H1 (cell line): ENCODE measurements at regions not wholly inside any gene's neighbourhood (a gene's known extent, or its start where the extent isn't known, plus 50 kb on each side); places are given as distances from the start of the nearest gene placed in this dataset.

Experiments
- CTCF ChIA-PET: fragments of 300-600 bp; sonication (Branson Sonifier 250); formaldehyde crosslinking; loops from one replicate; lab custom pipeline; 2021; ENCODE audit not compliant: partially characterized antibody; lab: Charles Lee
- POLR2A ChIA-PET: fragments of 300-600 bp; sonication (Branson Sonifier 250); formaldehyde crosslinking; loops from one replicate; lab custom pipeline; 2021; ENCODE audit warnings: inconsistent platforms; ENCODE audit not compliant: partially characterized antibody; lab: Charles Lee
- DNase-seq, 2 experiments: peaks; one replicate each; pipeline versions ENCODE4 v3.0.0 to v3.0.0-alpha.2; 2010 to 2022; ENCODE audit warnings: low spot score in 2 of 2, low read depth in 1 of 2, mixed read lengths in 1 of 2
- FAIRE-seq: peaks from 2 replicates; lab custom pipeline; 2011; peaks lifted over from hg19 to GRCh38; lab: Jason Lieb, UNC
- H2AFZ ChIP-seq: 2 replicates; pipeline ENCODE4 v1.8.1; 2012; ENCODE audit warnings: low read length, inconsistent platforms
- H2AK5ac ChIP-seq: 2 replicates; pipeline ENCODE4 v1.6.1; 2013; ENCODE audit warnings: low read depth, low read length
- H2BK120ac ChIP-seq: replicated peaks from 2 replicates; pipeline ENCODE3; 2013; ENCODE audit warnings: low read depth, low read length, inconsistent platforms
- H2BK12ac ChIP-seq: 2 replicates; pipeline ENCODE4 v1.6.1; 2013; ENCODE audit warnings: low read depth, low read length
- H2BK15ac ChIP-seq: 2 replicates; pipeline ENCODE4 v1.6.1; 2013; ENCODE audit warnings: low read length
- H2BK20ac ChIP-seq: 2 replicates; pipeline ENCODE4 v1.6.1; 2013; ENCODE audit warnings: low read length
- H2BK5ac ChIP-seq: 2 replicates; pipeline ENCODE4 v1.6.1; 2013; ENCODE audit warnings: low read depth, low read length
- H3K14ac ChIP-seq: 2 replicates; pipeline ENCODE4 v1.6.1; 2013; ENCODE audit warnings: inconsistent platforms; ENCODE audit not compliant: insufficient read length
- H3K18ac ChIP-seq: 2 replicates; pipeline ENCODE4 v1.6.1; 2013; ENCODE audit warnings: low read length; ENCODE audit errors: extremely low read depth
- H3K23ac ChIP-seq: 2 replicates; pipeline ENCODE4 v1.6.1; 2013; ENCODE audit warnings: inconsistent platforms; ENCODE audit not compliant: insufficient read length
- H3K23me2 ChIP-seq: 2 replicates; pipeline ENCODE4 v1.6.1; 2013; ENCODE audit warnings: low read depth, low read length
- H3K27ac ChIP-seq: 2 replicates; pipeline ENCODE4 v1.6.1; 2011; ENCODE audit warnings: low read depth, low read length, inconsistent platforms
- H3K27me3 ChIP-seq, 4 experiments: replicated peaks in 1 of 4; 1 replicate in 1 of 4; 2 replicates in 3 of 4; pipeline versions ENCODE4 v1.6.1 to v1.8.1; 2011 to 2013; ENCODE audit warnings: low read length in 3 of 4, mild to moderate bottlenecking in 3 of 4, inconsistent platforms in 2 of 4, mixed read lengths in 2 of 4, moderate library complexity in 1 of 4; ENCODE audit not compliant: control insufficient read depth in 3 of 4, insufficient read depth in 3 of 4; ENCODE audit errors: extremely low read depth in 1 of 4
- H3K36me3 ChIP-seq, 4 experiments: 2 replicates each; pipeline versions ENCODE4 v1.6.1 to v1.8.1; 2011 to 2013; ENCODE audit warnings: mild to moderate bottlenecking in 4 of 4, low read length in 3 of 4, moderate library complexity in 2 of 4, control low read depth in 1 of 4, inconsistent platforms in 1 of 4; ENCODE audit not compliant: insufficient read depth in 4 of 4, control insufficient read depth in 2 of 4
- H3K4ac ChIP-seq: replicated peaks from 2 replicates; pipeline ENCODE3; 2013; ENCODE audit warnings: low read length, low read depth, mixed read lengths, inconsistent platforms; ENCODE audit not compliant: insufficient read length
- H3K4me1 ChIP-seq, 4 experiments: replicated peaks in 1 of 4; 1 replicate in 1 of 4; 2 replicates in 3 of 4; pipeline versions ENCODE4 v1.6.1 to v1.8.1; 2011 to 2013; ENCODE audit warnings: low read length in 3 of 4, inconsistent platforms in 2 of 4, mixed read lengths in 1 of 4; ENCODE audit not compliant: insufficient read depth in 4 of 4, control insufficient read depth in 3 of 4
- H3K4me2 ChIP-seq, 2 experiments: 2 replicates each; pipeline versions ENCODE4 v1.6.1 to v1.8.1; 2011 to 2013; ENCODE audit warnings: low read depth in 2 of 2, low read length in 2 of 2, control low read depth in 1 of 2, inconsistent platforms in 1 of 2, mild to moderate bottlenecking in 1 of 2; ENCODE audit not compliant: insufficient read depth in 1 of 2
- H3K4me3 ChIP-seq, 4 experiments: fragments of 200-600, 300-600 bp in 1 of 4; sonication (generic), shearing (Covaris generic), sonication (Bioruptor Twin) in 1 of 4; 2 replicates each; pipeline versions ENCODE4 v1.5.1 to v1.8.1; 2011 to 2016; ENCODE audit warnings: low read length in 4 of 4, low read depth in 3 of 4, control low read depth in 2 of 4, inconsistent platforms in 2 of 4, mild to moderate bottlenecking in 2 of 4, mixed read lengths in 1 of 4, moderate library complexity in 1 of 4; ENCODE audit not compliant: insufficient read depth in 2 of 4; ENCODE audit errors: extremely low read depth in 1 of 4
- H3K56ac ChIP-seq: replicated peaks from 2 replicates; pipeline ENCODE3; 2013; ENCODE audit warnings: low read depth, mild to moderate bottlenecking, mixed read lengths, low read length, inconsistent platforms; ENCODE audit not compliant: insufficient read length
- H3K79me1 ChIP-seq: 2 replicates; pipeline ENCODE4 v1.6.1; 2013; ENCODE audit warnings: low read depth, low read length, control low read depth
- H3K79me2 ChIP-seq, 2 experiments: 2 replicates each; pipeline versions ENCODE4 v1.6.1 to v1.8.1; 2012 to 2013; ENCODE audit warnings: low read length in 2 of 2, mild to moderate bottlenecking in 2 of 2, inconsistent platforms in 1 of 2; ENCODE audit not compliant: insufficient read depth in 2 of 2, control insufficient read depth in 1 of 2
- H3K9ac ChIP-seq, 4 experiments: replicated peaks in 1 of 4; 1 replicate in 1 of 4; 2 replicates in 3 of 4; pipeline versions ENCODE4 v1.6.1 to v1.8.1; 2011 to 2013; ENCODE audit warnings: low read depth in 3 of 4, low read length in 3 of 4, control low read depth in 2 of 4, mild to moderate bottlenecking in 2 of 4, moderate library complexity in 2 of 4, inconsistent platforms in 1 of 4; ENCODE audit errors: extremely low read depth in 1 of 4
- H3K9me3 ChIP-seq, 2 experiments: 2 replicates each; pipeline versions ENCODE4 v1.6.1 to v1.8.1; 2012 to 2013; ENCODE audit warnings: mild to moderate bottlenecking in 2 of 2, moderate library complexity in 2 of 2, control low read depth in 1 of 2, inconsistent platforms in 1 of 2, low read depth in 1 of 2, low read length in 1 of 2, mixed read lengths in 1 of 2; ENCODE audit not compliant: insufficient read depth in 2 of 2
- H4K20me1 ChIP-seq, 2 experiments: replicated peaks in 1 of 2; 2 replicates each; pipeline versions ENCODE3 to v1.8.1; 2011 to 2013; ENCODE audit warnings: inconsistent platforms in 2 of 2, low read length in 2 of 2, mild to moderate bottlenecking in 1 of 2; ENCODE audit not compliant: insufficient read depth in 2 of 2, control insufficient read depth in 1 of 2
- H4K5ac ChIP-seq: 2 replicates; pipeline ENCODE4 v1.6.1; 2013; ENCODE audit warnings: low read length, low read depth, mixed read lengths, inconsistent platforms; ENCODE audit not compliant: insufficient read length
- H4K8ac ChIP-seq: 2 replicates; pipeline ENCODE4 v1.8.0; 2013; ENCODE audit warnings: mild to moderate bottlenecking, moderate library complexity, low read length, inconsistent platforms; ENCODE audit not compliant: insufficient read depth; ENCODE audit errors: extremely low read depth
- H4K91ac ChIP-seq: replicated peaks from 2 replicates; pipeline ENCODE3; 2013; ENCODE audit warnings: low read length, mixed read lengths, inconsistent platforms; ENCODE audit not compliant: insufficient read length
- BRCA1 ChIP-seq: IDR thresholded peaks from 2 replicates; pipeline ENCODE4 v1.6.1; 2012; ENCODE audit warnings: low read depth, low read length, improper control_type of control experiment
- NRF1 ChIP-seq: IDR thresholded peaks from 2 replicates; pipeline ENCODE4 v1.6.1; 2011; ENCODE audit warnings: mild to moderate bottlenecking, low read depth, low read length, improper control_type of control experiment
- WGBS, 2 experiments: shearing (Covaris generic) in 1 of 2; methylation state at CpG; one replicate each; pipeline versions ENCODE4 v1.1.6 to v1.1.7; 2013 to 2015; ENCODE audit warnings: low lambda C conversion rate in 2 of 2, mixed read lengths in 2 of 2, inconsistent platforms in 1 of 2, low coverage in 1 of 2, missing lambda C conversion rate in 1 of 2; ENCODE audit not compliant: insufficient replicate concordance in 2 of 2, insufficient coverage in 1 of 2, insufficient read length in 1 of 2; ENCODE audit errors: extremely low coverage in 1 of 2, missing lambda C conversion rate in 1 of 2; 5-methylcytosine and 5-hydroxymethylcytosine counted together

- H2AFZ ChIP-seq = no peak overlapping the region
- no peaks in the 10 kb centered on the region for H3K4me1 ChIP-seq
- H3K4ac ChIP-seq = no peak overlapping the region
- H4K8ac ChIP-seq = no peak overlapping the region
- no peak for DNase-seq
- TF ChIP-seq BRCA1 (no peak), NRF1 (no peak)
- H3K14ac ChIP-seq = no peak overlapping the region
- H3K9ac ChIP-seq = no peak overlapping the region
- no peak overlapping the region for H3K4me2 ChIP-seq
- H2BK20ac ChIP-seq = no peak overlapping the region
- H3K79me1 ChIP-seq = no peaks in the 10 kb centered on the region
- no peak overlapping the region for H2BK120ac ChIP-seq
- H3K23me2 ChIP-seq = no peaks in the 10 kb centered on the region
- no peak overlapping the region for H3K27ac ChIP-seq
- H4K20me1 ChIP-seq = no peaks in the 10 kb centered on the region
- no peaks in the 10 kb centered on the region for H3K27me3 ChIP-seq
- H3K4me3 ChIP-seq = no peak overlapping the region
- no peak overlapping the region for H2AK5ac ChIP-seq
- no peak overlapping the region for H3K56ac ChIP-seq
- H2BK5ac ChIP-seq = no peak overlapping the region
- no peaks in the 10 kb centered on the region for H3K79me2 ChIP-seq
- no peak overlapping the region for H3K18ac ChIP-seq
- peaks cover 0 to 8% of the 10 kb centered on the region in 2 experiments; a peak in 1 of 4 replicates for H3K9me3 ChIP-seq
- H2BK15ac ChIP-seq = no peak overlapping the region
- no peak overlapping the region for H4K5ac ChIP-seq
- CTCF ChIA-PET = no interaction called here
- no peak overlapping the region for H4K91ac ChIP-seq
- POLR2A ChIA-PET = no interaction called here
- no peak overlapping the region for H2BK12ac ChIP-seq
- 95% methylated on average over 2 of the region's 2 CpGs; no CpG with 5 or more reads in 1 of the 2 experiments for WGBS, 2 experiments
- no peak overlapping the region for H3K23ac ChIP-seq
- no peak for FAIRE-seq
- H3K36me3 ChIP-seq = no peaks in the 10 kb centered on the region; a peak in 2 of 8 replicates
Observed at GRCh38 chr13:64510747-64511146, 2719.4 kb downstream of the PCDH9 start.
